ENCODE measurements at regions not wholly inside any gene's neighbourhood (a gene's known extent, or its start where the extent isn't known, plus 50 kb on each side); places are given as distances from the start of the nearest gene placed in this dataset.

DNA sequence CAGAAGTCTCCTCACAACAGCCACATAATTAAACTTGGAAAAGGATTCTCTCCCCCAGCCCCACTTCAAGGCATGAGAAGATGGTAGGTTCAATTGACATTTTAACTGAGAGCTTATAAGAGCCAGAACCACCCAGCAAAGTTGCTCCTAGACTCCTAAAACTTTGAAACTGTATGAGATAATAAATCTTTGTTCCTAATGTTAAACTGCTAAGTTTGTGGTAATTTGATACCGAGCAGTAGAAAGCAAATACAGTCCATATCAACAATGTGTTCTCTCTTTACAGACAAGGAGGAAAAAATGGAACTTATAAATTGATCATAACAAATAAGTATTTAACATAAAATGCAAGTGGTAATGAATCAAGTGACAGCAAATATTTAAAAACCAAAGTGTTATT, 831.8 kb downstream of the MAFB start:
- no peaks in the 10 kb centered on the region for H3K36me3 ChIP-seq (ENCODE audit: control insufficient read depth in 2 of 4, insufficient read depth in 4 of 4, low read length in 3 of 4)
- 90% methylated on average over 1 of the region's 1 CpG; no CpG with 5 or more reads in 1 of the 2 experiments for WGBS, 2 experiments (ENCODE audit: extremely low coverage in 1 of 2, insufficient coverage in 1 of 2, insufficient read length in 1 of 2, insufficient replicate concordance in 2 of 2, low coverage in 1 of 2, low lambda C conversion rate in 2 of 2, missing lambda C conversion rate in 1 of 2)
- CTCF ChIA-PET (ENCODE audit: partially characterized antibody): interaction anchor here (2.1 kb wide), 1 partner anchor 16 kb away, joined by 6 read pairs; no protein-coding TSS in a partner anchor
- no peak overlapping the region for H2AFZ ChIP-seq (ENCODE audit: low read length)
- no peak overlapping the region for H3K23ac ChIP-seq (ENCODE audit: insufficient read length)
- H3K9me3 ChIP-seq (ENCODE audit: insufficient read depth in 2 of 2, low read depth in 1 of 2, low read length in 1 of 2): no peaks in the 10 kb centered on the region
- no peak overlapping the region for H3K4me3 ChIP-seq (ENCODE audit: extremely low read depth in 1 of 4, insufficient read depth in 2 of 4, low read depth in 3 of 4, low read length in 4 of 4)
- H2BK20ac ChIP-seq (ENCODE audit: low read length): no peak overlapping the region
- peaks cover 0 to 1% (median 0%) of the 10 kb centered on the region in 4 experiments; a peak in 2 of 7 replicates for H3K27me3 ChIP-seq (replicated peaks in 1 of 4; ENCODE audit: control insufficient read depth in 3 of 4, extremely low read depth in 1 of 4, insufficient read depth in 3 of 4, low read length in 3 of 4)
- H3K27ac ChIP-seq (ENCODE audit: low read depth, low read length): no peak overlapping the region
- no peak overlapping the region for H3K9ac ChIP-seq (replicated peaks in 1 of 4; ENCODE audit: extremely low read depth in 1 of 4, low read depth in 3 of 4, low read length in 3 of 4)
- no peak overlapping the region for H3K4me2 ChIP-seq (ENCODE audit: insufficient read depth in 1 of 2, low read depth in 2 of 2, low read length in 2 of 2)
- POLR2A ChIA-PET (ENCODE audit: partially characterized antibody): no interaction called here
- no peak overlapping the region for H2BK120ac ChIP-seq (replicated peaks; ENCODE audit: low read depth, low read length)
- H3K18ac ChIP-seq (ENCODE audit: extremely low read depth, low read length): no peak overlapping the region
- H4K91ac ChIP-seq (replicated peaks; ENCODE audit: insufficient read length, low read length): no peak overlapping the region
- no peak overlapping the region for H2BK12ac ChIP-seq (ENCODE audit: low read depth, low read length)
- DNase-seq (ENCODE audit: low read depth in 1 of 2, low spot score in 2 of 2) (no peak), FAIRE-seq (no peak)
- no peak overlapping the region for H2BK5ac ChIP-seq (ENCODE audit: low read depth, low read length)
- no peak for TF ChIP-seq CEBPB (IDR thresholded peaks at IDR 0.05; ENCODE audit: low read depth, low read length)
- peaks cover 2 to 12% (median 6%) of the 10 kb centered on the region in 4 experiments; a peak in 4 of 7 replicates for H3K4me1 ChIP-seq (replicated peaks in 1 of 4; ENCODE audit: control insufficient read depth in 3 of 4, insufficient read depth in 4 of 4, low read length in 3 of 4)
- no peaks in the 10 kb centered on the region for H3K23me2 ChIP-seq (ENCODE audit: low read depth, low read length)
- no peaks in the 10 kb centered on the region for H4K20me1 ChIP-seq (replicated peaks in 1 of 2; ENCODE audit: control insufficient read depth in 1 of 2, insufficient read depth in 2 of 2, low read length in 2 of 2)
- H4K5ac ChIP-seq (ENCODE audit: insufficient read length, low read depth, low read length): no peak overlapping the region
- H2AK5ac ChIP-seq (ENCODE audit: low read depth, low read length): no peak overlapping the region
- no peak overlapping the region for H3K4ac ChIP-seq (replicated peaks; ENCODE audit: insufficient read length, low read depth, low read length)
- no peak overlapping the region for H4K8ac ChIP-seq (ENCODE audit: extremely low read depth, insufficient read depth, low read length)
- H3K56ac ChIP-seq (replicated peaks; ENCODE audit: insufficient read length, low read depth, low read length): no peak overlapping the region
- no peaks in the 10 kb centered on the region for H3K79me2 ChIP-seq (ENCODE audit: control insufficient read depth in 1 of 2, insufficient read depth in 2 of 2, low read length in 2 of 2)
- no peaks in the 10 kb centered on the region for H3K79me1 ChIP-seq (ENCODE audit: low read depth, low read length)
- no peak overlapping the region for H3K14ac ChIP-seq (ENCODE audit: insufficient read length)
- no peak overlapping the region for H2BK15ac ChIP-seq (ENCODE audit: low read length)
